Hippocampal formation (tissue), 2 donors: ENCODE measurements at regions not wholly inside any gene's neighbourhood (a gene's known extent, or its start where the extent isn't known, plus 50 kb on each side); places are given as distances from the start of the nearest gene placed in this dataset.
"Not testable (repeated sequence)": the region's sequence is repeated elsewhere in the genome, so short reads cannot be mapped to it uniquely, and the experiment has no call there.

Experiments
- DNase-seq, 2 donors: peaks; one replicate each; lab custom pipeline; 2025; lab: John Stamatoyannopoulos, UW

DNA sequence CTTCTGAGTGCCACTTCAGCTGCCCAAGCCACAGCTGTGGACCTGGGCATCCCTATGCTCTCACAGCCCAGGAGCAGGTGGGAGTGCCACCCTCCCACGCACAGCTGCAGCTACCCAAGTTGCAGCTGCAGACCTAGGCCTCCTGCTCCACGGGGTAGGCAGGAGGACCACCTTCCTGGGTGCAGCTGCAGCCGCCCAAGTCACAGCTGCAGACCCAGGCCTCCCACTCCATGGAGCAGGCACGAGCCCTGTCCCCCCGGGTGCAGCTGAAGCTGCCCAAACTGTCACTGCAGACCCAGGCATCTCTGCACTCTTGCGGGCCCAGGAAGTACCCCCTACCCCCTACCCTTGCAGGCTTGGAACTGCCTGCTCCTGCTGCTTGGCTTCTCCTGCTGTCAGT lies 260.2 kb downstream of the XPNPEP1 start:
- no peak for DNase-seq

DNA sequence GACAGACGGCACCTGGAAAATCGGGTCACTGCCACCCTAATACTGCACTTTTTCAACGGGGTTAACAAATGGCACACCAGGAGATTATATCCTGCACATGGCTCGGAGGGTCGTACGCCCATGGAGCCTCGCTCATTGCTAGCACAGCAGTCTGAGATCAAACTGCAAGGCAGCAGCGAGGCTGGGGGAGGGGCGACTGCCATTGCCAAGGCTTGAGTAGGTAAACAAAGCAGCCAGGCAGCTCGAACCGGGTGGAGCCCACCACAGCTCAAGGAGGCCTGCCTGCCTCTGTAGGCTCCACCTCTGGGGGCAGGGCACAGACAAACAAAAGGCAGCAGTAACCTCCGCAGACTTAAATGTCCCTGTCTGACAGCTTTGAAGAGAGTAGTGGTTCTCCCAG lies 270.7 kb downstream of the XPNPEP1 start:
- not testable (repeated sequence) for DNase-seq

DNA sequence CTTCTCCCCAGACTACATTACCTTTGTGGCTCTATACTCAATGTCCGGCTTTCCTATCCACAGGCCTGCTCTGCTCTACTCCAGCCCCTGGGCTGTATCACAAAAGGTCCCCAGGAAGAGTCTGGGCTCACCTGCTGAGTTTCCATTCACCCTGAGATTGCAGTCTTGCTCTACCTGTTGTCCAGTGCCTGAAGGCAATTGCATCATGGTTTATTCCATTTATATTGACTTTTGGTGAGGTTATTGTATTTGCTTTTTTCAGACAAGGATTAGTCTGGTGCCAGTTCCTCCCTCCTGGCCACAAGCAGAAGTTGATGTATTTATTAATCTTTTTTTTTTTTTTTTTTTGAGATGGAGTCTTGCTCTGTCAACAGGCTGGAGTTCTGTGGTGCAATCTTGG lies 273.1 kb downstream of the XPNPEP1 start:
- no peak for DNase-seq

DNA sequence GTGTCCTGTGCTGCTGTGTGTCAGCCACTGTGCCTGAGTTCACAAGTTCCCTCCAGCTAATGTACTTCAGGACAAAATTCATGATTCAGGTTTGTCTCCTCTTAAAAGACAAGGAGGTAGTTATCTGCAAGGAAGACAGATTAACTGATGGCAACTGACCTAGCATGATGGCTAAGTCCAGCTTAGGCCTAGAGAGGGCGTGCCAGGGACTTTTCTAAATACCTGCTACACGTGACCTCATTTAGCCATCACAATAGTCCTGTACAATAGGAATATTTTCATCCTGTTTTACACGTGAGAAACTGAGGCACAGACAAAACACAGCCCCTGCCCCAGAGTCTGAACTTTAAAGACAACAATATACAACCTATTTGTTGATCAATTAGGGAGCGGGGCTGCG lies 275.7 kb downstream of the XPNPEP1 start:
- DNase-seq: no peak

DNA sequence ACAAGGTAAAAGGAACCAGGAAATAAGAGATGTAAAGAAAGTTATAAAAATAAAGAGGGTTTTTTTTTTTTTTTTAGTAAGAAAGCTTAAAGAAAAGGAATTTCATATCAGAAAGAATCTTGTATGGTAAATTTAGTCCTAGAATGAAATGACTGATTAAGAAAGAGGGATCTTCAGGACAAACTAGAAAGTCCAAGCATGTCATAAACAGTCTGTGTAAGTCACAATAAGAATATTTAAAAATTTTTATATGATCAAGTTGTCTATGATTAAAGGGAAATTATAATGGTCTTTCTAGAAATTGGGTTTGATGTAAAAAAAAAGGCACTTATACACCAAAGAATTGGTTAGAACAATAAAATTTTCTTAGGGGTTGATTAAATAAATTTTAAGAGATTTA lies 289.5 kb downstream of the XPNPEP1 start:
- DNase-seq: no peak

DNA sequence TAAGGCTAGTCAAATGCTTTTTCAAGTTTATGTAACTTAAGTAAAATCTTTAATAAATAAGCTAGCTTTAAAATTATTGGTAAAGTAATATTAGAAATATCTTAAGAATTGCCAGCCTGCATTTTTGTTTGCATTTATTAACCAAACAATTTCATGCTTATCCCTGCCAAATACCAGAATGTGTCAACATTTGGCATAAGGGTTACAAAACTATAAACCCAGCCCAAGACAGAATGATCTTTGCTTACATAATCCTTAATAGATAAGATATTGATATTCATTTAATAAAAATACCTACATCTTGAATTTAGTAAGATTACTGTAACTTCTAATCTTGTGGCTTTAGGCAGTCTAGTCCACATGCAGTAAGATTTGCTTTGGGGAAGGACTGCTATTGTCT lies 290.3 kb downstream of the XPNPEP1 start:
- DNase-seq: not testable (repeated sequence)

DNA sequence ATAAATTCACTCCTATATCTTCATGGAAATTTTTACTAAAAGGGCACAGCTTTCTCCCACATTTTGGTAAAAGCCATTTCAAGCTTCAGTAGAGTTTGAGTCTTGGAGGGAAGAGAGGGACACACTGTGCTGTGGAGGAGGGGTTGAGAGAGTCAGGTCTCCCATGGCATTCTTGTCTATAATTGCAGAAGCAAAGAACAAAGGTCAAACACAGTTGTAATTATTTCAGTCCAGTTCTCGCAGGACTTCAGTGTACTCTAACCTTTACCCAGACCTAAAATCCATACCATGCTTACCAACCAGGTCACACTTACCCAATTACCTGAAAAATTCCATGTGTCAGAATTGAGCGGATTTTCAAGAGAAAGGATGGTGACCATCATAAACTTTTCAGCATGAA lies 298.4 kb downstream of the XPNPEP1 start:
- no peak for DNase-seq

DNA sequence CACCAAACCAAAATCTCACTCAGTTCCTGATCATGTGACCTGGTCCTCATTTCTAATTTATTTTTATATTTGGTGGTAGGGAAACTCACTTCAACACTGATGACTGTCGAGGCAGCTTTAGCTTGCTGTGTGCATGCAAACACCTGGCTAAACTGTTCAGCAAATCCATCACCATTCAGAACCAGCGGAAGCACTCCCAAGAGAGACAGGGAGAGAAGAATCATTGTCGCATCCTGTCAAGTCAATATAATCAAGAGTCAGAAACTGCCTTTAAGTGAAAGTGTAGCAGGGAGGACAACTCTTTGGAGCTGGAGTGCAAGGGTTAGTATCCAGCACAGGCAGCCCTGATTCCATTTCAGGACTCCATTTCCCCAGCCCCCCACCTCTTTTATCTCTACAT lies 300.7 kb downstream of the XPNPEP1 start:
- no peak for DNase-seq

DNA sequence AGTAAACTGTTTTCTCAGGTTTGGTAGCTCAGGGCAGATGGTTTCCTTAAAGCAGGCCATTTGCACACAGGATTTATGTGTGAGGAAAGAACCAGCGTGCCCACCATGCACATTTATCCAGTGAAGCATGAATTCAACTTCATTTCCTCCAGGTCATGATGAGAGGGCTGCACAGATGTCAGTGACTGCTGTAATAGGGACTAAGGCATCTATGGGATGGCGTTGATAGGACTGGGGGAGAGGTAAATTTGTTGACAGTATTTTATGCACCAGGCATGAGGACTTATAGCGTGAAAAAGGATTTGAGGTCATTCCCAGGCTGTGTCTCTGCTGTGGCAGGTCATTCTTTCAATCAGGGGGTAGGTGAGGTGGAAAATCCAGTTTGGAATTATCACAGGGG lies 302.9 kb downstream of the XPNPEP1 start:
- no peak for DNase-seq

DNA sequence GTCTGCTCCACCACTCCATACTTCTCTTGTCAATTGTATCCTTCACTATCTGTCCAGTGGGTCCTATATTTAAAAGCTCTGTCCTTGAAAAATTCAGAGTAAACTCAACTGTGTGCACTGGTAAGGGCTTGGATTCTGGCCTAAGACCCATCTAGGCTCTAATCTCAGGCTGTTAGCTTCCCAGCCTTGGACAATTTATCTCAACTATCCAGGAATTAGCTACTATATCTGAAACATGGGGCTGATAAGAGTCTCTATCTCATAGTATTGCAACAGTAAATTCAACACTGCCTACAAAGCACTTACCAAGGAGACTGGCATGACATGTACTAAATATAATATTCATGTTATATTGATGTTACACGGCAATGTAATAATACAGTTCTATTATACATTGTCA lies 303.4 kb downstream of the XPNPEP1 start:
- no peak for DNase-seq

DNA sequence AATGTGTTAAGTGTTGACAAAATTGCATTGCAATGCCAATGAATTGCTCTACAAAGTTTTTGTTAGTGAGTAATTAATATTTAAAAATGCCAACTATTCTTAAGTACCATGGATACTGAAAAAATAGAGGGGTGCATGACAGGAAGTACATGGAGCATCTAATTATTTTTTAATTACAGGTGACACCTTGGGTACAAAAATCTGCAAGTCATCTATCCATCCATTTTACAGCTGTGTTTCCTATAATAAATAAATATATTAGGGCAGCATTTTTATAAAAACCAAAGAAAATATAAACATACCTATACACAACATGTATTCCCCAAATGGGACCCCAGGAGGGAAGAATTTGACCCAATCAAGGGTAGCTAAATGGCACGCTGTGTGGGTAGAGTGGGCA lies 304.6 kb downstream of the XPNPEP1 start:
- DNase-seq: no peak

DNA sequence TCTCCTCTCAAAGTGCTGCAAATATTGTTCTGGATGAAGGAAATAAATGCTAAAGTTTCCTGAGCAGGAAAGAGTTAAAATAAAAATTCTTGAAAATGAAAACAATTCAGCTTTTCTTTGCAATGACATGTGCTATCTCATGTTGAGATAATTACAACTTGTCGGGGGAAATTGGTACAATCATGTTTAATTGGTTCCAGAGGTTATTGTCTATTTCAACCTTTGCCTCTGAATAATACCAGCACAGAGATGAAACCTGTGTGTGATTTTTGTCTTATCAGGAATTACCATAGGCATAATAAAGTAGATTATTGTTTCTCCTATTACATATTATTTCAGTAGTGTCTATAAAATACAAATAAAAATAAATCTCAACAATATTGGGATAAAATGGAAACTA lies 305.0 kb downstream of the XPNPEP1 start:
- no peak for DNase-seq

DNA sequence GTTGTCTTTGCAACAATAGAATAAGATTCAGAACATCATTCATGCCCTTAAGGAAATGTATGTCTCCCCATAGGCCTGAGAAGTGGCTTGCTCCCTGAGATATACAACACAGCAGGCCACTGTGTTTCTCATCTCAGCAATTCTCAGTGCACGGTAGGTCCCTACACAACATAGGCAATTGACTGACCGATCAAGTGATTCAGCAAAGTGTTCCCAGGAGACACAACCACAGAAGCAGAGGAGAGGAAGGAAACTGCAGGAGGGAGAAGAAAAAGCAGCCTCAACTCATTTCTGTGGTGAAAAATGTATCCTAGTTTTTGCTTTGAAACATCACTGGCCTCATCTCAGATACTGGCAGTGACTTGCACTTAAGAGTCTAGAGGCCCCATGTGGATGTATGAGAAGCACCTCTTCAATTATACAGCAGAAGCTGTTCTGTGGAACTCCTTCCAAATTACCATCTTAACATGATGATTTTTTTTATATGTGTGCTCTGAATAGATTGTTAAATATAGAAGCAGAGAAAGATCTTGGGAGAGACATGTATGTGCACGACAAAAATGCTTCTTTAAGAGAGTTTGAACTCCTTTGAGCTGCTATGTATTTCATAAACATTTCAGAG lies 306.8 kb downstream of the XPNPEP1 start:
- DNase-seq: no peak

DNA sequence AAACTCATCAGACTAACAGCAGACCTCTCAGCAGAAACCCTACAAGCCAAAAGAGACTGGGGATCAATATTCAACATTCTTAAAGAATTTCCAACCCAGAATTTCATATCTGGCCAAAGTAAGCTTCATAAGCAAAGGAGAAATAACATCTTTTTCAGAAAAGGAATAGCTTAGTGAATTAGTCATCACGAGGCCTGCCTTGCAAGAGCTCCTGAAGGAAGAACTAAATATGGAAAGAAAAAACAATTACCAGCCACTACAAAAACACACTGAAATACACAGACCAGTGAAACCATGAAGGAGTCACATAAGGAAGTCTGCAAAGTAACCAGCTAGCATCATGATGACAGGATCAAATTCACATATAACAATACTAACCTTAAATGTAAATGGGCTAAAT lies 328.0 kb downstream of the XPNPEP1 start:
- DNase-seq: not testable (repeated sequence)

DNA sequence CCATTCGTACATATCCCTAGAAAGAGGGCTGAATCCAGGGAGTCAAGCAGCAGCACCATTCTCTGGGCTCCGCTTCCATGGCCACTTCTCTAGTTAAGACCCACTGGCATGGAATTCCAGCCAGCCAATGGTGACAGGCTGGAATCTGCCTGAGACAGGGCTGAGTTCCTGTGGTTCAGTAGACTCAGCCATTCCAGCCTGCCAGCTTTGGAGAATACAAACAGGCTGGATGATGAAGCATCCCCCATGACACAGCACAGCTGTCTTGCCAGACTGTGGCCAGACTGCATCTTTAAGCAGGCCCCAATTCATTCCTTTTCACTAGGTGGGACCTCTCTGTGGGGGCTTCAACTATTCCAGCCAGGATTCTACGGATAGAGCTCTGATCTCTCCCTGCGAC lies 329.6 kb downstream of the XPNPEP1 start:
- no peak for DNase-seq

DNA sequence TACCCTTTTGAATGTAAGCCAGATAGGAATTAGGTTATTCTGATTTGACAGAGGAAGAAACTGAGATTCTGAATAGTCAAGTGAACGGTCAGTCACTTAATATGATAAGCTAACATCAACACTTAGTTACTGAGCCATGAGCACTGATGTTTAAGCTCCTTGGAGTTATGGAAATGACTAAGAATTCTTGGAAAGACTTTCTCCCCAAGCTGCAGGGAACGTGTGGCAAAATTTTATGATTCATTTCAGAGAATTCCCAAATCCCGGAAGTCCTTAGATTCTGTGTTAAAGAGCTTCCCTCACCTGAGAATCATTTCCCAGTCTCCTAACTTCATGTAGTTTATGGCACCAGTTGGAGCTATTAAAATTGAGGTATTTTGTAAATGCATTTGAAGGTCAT lies 330.9 kb downstream of the XPNPEP1 start:
- DNase-seq: no peak

DNA sequence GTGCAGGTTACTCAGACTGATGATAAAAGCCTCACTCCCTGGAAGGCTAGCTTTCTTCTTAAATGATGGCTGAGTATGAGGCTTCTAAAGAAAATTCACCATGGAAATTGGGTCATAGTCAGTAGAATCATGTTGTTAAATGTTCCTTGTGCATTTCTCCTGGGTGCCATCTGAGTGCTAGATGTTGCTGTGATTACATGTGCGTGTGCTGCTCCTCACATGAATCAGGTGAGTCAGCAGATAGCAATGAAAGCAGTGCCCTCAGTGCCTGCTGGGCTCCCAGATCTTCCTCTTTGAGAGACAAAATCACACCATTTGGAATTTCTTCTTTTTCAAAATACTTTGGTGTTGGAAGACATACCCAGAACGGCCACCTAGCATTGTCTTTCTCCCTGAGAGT lies 331.7 kb downstream of the XPNPEP1 start:
- no peak for DNase-seq

DNA sequence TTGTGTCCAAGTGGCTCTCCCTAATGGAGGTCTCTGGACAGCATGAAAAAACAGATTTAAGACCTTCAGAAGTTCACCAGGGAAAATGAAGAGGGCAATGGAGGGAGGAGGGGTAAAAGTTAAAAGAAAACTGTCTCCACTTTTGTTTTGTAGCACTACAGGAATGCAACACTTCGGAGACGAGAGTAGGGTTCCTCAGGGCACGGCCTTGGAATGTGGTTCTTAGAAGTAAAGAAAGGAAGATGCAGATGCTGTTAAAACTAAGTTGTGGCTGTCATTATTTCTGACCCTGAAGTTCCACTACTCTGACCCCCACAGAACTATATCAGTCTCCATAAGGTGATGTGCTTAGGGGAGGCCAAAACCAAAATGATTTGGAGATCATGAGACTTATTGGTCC lies 335.1 kb downstream of the XPNPEP1 start:
- DNase-seq: no peak

DNA sequence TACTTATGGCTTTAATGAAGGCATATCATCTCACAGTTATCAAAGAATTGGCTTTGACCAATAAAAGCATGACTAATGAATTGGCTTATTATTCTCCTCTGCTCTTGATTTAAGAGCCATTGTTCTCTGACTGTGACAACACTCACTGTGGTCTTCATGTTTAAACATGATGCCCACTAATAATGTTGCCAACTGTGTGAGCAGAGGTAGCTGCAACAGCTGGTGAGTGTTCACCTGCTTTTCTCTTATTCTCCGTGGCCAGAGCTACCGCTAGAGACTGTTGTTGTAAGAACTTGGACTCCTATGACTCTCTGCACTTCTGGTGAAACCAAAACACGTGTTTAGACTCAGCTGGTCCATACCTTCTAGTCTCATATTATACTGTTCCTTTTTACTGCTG lies 335.9 kb downstream of the XPNPEP1 start:
- DNase-seq: no peak

DNA sequence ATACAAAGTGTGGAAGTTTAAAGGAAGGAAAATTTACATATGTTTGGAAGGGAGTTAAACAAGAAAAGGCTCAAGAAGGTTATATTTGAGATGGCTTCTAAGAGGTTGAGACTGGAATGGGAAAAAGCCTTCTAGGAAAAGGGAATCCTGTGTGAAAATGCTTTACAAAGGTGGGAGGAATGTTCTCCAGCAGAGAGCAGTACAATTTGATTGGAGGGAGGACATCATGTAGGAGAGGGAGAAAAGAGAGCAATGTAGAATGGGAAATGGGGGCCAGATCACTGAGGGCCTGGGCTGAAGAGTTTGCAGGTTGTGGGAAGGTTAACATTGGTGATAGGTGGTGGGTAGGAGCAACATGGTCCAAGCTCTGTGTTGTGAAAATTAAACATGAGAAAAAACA lies 366.9 kb downstream of the XPNPEP1 start:
- DNase-seq: no peak

DNA sequence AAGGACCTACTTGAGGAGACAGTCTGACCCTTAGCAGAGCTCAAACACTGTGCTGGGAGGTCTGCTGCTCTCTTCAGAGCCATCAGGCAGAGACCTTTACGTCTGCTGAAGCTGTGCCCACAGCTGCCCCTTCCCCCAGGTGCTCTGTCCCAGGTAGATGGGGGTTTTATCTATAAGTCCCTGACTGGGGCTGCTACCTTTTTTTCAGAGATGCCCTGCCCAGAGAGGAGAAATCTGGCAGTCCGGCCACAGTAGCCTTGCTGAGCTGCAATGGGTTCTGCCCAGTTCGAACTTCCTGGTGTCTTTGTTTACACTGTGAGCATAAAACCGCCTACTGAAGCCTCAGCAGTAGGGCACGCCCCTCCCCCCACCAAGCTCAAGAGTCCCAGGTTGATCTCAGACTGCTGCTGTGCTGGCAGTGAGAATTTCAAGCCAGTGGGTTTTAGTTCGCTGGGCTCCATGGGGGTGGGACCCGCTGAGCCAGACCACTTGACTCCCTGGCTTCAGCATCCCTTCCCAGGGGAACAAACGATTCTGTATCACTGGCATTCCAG lies 381.2 kb downstream of the XPNPEP1 start:
- not testable (repeated sequence) for DNase-seq

DNA sequence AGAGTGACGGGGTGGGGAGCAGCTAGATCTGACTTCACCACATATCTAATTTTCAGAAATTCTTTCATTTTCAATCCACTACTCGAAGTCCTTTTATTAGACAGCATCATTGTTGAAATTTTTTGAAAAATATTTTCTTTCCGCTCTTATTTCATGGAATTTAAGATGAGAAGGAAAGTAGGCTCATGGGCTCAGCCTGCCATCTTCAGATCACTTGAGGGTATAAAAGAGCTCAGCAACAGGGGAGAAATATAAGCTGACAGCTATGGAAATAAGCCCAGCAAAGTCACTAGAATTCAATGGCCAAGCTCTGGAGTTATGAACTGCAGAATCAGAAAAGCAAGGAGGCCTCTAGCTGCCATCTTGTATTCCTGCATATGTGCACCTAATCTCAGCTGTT lies 389.1 kb downstream of the XPNPEP1 start:
- DNase-seq: no peak

DNA sequence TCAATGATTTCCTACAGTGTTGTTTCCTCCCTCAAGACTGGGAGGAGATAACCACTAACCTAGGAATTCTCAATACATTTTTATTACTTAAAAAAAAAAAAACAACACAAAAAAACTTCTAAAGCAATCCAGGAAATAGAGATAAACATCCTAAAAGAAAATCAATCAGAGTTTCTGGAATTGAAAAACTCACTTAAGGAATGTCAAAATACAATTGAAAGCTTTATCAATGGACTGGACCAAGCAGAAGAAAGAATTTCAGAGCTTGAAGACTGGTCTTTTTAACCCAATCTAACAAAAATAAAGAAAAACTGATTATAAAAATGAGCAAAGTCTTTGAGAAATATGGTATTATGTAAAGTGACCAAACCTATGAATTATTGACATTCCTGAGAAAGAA lies 394.1 kb downstream of the XPNPEP1 start:
- DNase-seq: no peak

DNA sequence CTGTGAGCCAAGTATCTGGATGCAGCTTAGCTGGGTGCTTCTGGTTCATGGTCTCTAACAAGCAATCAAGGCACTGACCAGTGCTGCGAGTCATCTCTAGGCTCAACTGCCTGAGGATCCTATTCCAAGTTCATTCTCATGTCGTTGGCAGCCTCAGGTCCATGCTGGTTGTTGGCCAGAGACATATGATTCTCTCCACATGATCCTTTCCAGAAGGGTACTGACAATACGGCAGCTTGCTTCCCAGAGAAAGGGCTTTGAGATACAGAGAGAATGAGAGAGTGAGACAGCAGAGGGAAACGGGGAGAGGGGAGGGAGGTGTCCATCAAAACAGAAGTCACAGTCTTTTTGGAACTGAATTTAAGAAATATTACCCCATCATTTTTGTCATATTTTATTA lies 405.6 kb downstream of the XPNPEP1 start:
- DNase-seq: no peak
